NCI-H187 (cell line): ENCODE measurements at regions not wholly inside any gene's neighbourhood (a gene's known extent, or its start where the extent isn't known, plus 50 kb on each side); places are given as distances from the start of the nearest gene placed in this dataset.

Source experiments
- DNase-seq, 2 experiments: peaks; one replicate each; lab custom pipeline; 2025; lab: John Stamatoyannopoulos, UW

GRCh38 chr3:132187746-132188145 is 129.5 kb upstream of the ACP3 start:
- no peak for DNase-seq

- no peak for DNase-seq
Measured at GRCh38 chr3:132189601-132190000, 127.6 kb upstream of the ACP3 start.

GRCh38 chr3:132196113-132196512 is 121.1 kb upstream of the ACP3 start:
- no peak for DNase-seq

DNA sequence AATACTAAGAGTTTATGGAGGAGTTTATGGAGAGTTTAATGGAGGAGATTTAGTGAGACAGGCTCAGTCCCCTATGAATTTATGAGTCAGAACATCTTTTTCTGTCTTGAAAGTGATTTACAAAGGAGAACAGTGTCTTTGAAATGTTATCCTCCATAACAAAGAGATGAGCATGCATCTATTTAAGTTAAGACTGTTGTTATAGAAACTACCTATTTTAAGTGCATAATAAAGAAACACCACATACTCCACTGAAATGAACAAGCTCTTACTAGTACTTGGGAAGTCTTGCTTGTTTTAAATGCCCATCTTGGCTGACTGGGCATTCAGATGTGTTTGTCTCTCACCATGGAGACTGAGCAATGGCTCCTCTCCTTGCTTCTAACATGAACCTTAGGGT is 118.7 kb upstream of the ACP3 start:
- no peak for DNase-seq

DNA sequence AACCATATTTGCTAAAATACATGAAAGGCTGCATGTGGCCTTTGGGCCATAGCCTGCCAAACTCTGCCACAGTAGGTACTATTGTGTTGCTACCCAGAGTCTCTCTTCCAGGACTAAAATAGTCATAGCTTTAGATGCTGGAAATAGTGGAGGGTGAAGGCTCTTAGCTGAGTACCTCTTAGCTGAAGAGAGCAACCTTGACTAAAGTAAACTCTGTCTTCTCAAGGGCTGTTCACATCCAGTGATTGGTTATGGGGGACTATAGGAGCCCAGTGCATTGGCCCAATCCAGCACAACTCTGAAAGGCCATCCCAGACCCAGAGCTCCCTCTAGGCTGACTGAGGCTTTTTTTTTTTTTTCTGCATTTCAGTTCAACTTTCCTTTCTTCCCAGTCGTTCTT is 117.8 kb upstream of the ACP3 start:
- no peak for DNase-seq

- no peak for DNase-seq
Measured at GRCh38 chr3:132202586-132202985, 114.6 kb upstream of the ACP3 start.

GRCh38 chr3:132203889-132204596 is 113.2 kb upstream of the ACP3 start:
- no peak for DNase-seq

- no peak for DNase-seq
Measured at GRCh38 chr3:132205609-132206008, 111.6 kb upstream of the ACP3 start.

DNA sequence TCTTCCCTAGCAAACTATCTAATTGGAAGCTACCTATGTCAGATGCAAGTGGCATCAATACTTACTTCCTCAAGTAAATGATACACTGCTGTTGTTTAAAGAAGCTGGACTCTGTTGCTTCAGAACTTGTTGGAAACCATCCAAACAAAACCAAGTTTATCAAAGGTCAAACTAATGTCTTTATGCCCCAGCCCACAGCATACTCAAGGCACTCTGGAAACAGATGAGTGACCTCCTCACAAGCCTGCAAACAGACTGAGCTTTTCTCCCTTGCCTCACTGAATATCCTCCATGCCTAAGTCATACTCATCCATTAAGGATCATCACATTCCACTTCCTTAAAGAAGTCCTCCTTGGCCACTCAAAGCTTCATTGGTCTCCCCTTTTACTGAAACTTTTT is 107.4 kb upstream of the ACP3 start:
- no peak for DNase-seq

GRCh38 chr3:132210476-132211346 is 106.5 kb upstream of the ACP3 start:
- DNase-seq: no peak

- DNase-seq: no peak
Measured at GRCh38 chr3:132211896-132212295, 105.3 kb upstream of the ACP3 start.

DNA sequence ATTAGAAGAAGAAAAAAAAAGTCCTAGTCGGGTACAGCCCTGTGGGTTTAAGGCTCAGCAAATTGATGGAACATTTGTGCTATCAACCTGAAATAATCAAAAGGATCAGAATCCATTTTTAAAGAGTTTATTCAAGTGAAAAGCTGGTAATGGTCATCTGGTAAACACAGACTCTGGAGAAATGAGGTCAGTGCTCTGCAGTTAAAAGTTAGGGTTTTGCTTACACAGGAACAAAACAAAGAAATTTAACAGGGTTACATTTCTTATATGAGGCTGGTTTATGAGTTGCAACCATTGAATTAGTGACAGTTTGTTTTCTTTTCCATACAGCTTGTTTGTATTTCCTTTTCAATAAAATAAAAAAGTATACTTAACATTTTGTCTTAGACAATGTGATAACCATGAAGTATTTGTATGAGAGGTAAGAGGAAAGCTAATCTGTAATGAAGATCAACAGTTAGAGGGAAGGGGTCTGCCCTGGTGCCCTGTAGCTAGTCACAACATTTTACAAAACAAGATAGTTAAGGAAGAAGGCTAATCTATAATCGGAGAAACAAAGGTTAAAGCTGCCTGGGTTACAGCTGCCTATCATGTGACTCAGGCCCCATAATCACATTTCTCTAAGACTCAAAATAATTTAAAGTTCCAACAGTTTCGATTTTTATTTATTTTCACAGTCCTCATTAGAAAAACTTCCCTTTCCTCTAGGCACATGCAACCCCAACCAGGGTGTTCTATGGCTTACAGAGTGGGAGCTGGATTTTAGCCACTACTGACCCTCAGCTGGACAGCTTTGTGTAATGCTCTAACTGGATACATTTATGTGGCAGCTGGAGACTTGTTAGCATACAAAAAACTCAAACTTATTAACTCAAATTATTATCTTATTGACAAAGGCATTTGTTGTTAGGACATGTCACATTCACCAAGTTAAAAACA is 98.1 kb upstream of the ACP3 start:
- DNase-seq: no peak

GRCh38 chr3:132220986-132221385 is 96.2 kb upstream of the ACP3 start:
- DNase-seq: no peak

DNA sequence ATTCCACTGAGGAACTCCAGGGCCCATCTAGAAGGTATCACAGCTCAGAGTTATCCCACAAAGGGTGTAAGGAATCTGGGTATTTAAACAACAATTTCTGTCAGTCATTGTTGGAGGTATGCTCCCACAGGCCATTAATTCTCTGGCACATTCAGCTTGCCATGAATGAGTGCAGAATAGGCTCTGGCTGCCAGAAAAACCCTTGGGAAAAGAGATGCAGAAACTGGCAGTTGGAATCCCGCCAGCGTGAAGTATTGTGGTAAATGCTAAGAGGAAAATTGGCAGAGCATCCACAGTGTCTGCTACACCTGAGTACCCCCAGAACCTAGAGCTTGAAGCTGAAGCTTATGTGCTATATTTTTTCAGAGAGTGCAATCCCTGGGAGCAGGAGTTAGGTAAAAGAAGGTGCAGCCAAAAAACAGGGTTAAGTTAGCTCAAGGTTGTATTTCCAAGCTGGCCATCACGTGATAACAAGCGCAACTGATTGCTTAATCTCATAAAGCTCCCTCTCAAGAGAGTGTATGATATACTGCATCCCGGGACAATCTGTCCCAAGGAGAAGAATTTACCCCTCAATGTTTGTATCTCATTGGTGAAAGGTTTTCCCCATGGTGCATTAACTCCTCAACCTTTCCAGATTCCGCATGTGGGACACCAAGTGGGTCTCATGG is 94.2 kb upstream of the ACP3 start:
- peak; percentile 83 to 89 for DNase-seq

DNA sequence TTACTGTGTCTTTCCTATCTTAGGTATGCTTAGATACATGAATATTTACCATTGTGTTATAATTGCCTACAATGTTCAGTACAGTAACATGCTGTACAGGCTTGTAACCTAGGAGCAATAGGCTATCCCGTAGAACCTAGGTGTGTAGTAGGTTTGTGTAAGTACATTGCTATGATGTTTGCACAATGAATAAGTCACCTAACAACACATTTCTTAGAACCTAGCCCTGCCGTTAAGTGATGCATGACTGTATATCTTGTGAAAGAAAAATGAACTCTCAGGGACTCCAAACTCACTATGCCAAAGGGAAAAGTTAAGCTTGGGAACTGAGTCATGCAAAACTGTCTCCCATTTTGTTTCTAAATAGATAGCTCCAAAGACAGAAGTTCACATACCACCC is 91.5 kb upstream of the ACP3 start:
- DNase-seq: no peak

DNA sequence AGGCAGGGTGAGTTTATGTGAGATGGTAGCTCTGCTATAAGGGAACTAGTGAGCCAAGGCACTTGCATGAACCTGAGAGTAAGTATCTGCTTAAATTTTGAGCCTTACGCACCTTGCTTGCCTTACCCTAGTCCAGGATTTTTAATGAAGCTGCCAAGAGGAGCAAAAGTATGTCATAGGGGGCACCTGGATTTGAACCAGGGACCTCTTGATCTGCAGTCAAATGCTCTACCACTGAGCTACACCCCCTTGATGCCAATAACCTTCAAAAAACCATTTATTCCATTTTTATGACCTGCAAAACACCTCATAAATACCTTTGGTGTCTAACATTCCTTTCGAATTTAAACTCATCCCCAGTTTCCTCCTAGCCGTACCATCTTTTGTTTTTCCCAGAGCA is 88.3 kb upstream of the ACP3 start:
- DNase-seq: no peak

GRCh38 chr3:132229641-132230040 is 87.6 kb upstream of the ACP3 start:
- DNase-seq: no peak

DNA sequence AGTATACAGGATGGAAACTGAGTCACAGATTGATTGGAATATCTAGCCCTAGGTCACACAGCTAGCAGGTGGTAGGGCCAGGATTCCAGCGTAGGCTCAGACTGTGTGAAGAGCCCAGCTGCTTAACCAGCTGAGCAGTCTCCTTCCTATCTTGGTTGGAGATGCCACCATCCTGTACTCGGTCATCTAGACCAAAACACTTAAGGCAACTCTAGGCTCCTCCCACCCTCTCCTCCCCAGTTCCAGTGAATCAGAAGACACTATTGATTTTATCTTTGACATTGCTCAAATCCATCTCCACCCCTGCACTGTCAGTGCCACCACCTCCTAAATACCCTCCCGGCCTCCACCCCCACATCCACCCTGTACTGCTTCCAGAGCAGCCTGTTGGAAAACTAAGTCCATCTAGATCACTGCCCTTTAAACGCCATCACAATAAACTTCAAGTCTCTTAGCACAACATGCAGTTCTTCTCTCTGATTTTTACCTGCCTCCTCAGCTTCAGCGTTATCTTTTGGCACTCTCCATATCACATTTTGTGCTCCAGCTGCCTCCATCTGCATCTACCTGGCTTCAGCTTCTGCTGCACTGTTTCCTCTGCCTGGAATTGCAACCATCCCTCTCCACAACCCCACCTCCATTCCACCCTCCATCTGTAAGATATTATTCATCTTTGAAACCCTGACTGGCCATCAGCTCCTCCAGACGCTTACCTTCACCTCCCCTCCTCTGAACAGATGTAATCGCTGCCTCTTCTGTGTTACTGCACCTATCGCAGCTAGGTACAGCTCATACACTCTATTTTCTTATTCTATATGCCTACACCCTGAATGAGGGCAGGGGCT is 86.8 kb upstream of the ACP3 start:
- DNase-seq: no peak

GRCh38 chr3:132231633-132232032 is 85.6 kb upstream of the ACP3 start:
- DNase-seq: no peak

DNA sequence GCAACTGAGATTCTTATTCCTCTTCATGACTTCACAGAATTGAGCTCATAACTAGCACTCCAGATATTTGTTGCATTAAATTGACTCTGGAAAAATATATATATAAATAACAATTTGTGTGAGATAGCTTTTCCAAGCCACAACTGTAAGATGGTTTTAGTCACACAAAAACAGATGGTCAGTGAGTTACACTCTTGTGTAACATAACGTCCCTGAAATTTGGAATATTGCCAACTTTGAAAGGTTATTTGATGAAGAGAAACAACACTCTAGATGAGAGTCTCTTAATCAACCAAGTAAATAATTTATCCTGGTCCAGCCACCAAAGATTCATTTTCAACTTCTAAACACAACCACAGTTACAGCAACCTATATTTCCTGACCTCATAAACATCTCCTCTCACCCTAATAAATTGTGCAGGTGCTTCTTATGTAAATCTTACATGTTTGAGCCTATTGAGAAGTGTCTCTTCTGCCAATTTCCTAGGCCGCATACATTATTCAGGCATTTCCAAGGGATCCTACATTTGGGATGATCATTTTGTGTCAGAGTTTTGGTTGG is 84.9 kb upstream of the ACP3 start:
- DNase-seq: no peak
